Smooth muscle cell (in vitro differentiated cells): ENCODE measurements at regions not wholly inside any gene's neighbourhood (a gene's known extent, or its start where the extent isn't known, plus 50 kb on each side); places are given as distances from the start of the nearest gene placed in this dataset.

ENCODE experiments used
- DNase-seq: peaks from one replicate; lab custom pipeline; 2025; ENCODE audit not compliant: unreplicated experiment; lab: John Stamatoyannopoulos, UW
- H2AFZ ChIP-seq: fragments of 200-600 bp; sonication (generic); 2 replicates; pipeline ENCODE4 v1.6.0; 2016; ENCODE audit warnings: antibody characterized with exemption, low read depth, mild to moderate bottlenecking
- H3F3A ChIP-seq: fragments of 200-600 bp; sonication (generic); 2 replicates; pipeline ENCODE4 v1.6.0; 2017; ENCODE audit warnings: antibody characterized with exemption, low read depth
- H3K27ac ChIP-seq: fragments of 200-600 bp; sonication (generic); 2 replicates; pipeline ENCODE4 v1.5.1; 2016; ENCODE audit warnings: low read depth, mild to moderate bottlenecking
- H3K27me3 ChIP-seq: fragments of 200-600 bp; sonication (generic); 2 replicates; pipeline ENCODE4 v1.6.1; 2016; ENCODE audit warnings: low read depth, mild to moderate bottlenecking
- H3K36me3 ChIP-seq: fragments of 200-600 bp; sonication (generic); 2 replicates; pipeline ENCODE4 v1.5.1; 2016; ENCODE audit warnings: low read depth
- H3K4me1 ChIP-seq: fragments of 200-600 bp; sonication (generic); 2 replicates; pipeline ENCODE4 v1.5.1; 2016; ENCODE audit warnings: low read depth
- H3K4me2 ChIP-seq: fragments of 200-600 bp; sonication (generic); 2 replicates; pipeline ENCODE4 v1.6.0; 2016; ENCODE audit warnings: mild to moderate bottlenecking
- H3K4me3 ChIP-seq: fragments of 200-600 bp; sonication (generic); 2 replicates; pipeline ENCODE4 v1.5.1; 2016; ENCODE audit warnings: mild to moderate bottlenecking
- H3K79me2 ChIP-seq: fragments of 200-600 bp; sonication (generic); 2 replicates; pipeline ENCODE4 v1.6.0; 2016; ENCODE audit warnings: low read depth, mild to moderate bottlenecking
- H3K9ac ChIP-seq: fragments of 200-600 bp; sonication (generic); 2 replicates; pipeline ENCODE4 v1.6.0; 2016; ENCODE audit warnings: low read depth
- H3K9me3 ChIP-seq: fragments of 200-600 bp; sonication (generic); replicated peaks from 2 replicates; pipeline ENCODE4 v1.5.1; 2016; ENCODE audit warnings: low read depth
- H4K20me1 ChIP-seq: fragments of 200-600 bp; sonication (generic); 2 replicates; pipeline ENCODE4 v1.6.0; 2016; ENCODE audit warnings: low read depth
- CTCF ChIP-seq: fragments of 200-600 bp; sonication (generic); IDR thresholded peaks from 2 replicates; pipeline ENCODE4 v1.5.1; 2017; ENCODE audit warnings: borderline replicate concordance, mild to moderate bottlenecking, antibody characterized with exemption; ENCODE audit not compliant: insufficient read depth, poor library complexity, severe bottlenecking
- WGBS: methylation state at CpG from one replicate; pipeline ENCODE4 v1.1.7; 2016; ENCODE audit warnings: low lambda C conversion rate; 5-methylcytosine and 5-hydroxymethylcytosine counted together

- Histone ChIP-seq H3K9me3 (no peaks in the 10 kb centered on the region), H4K20me1 (no peaks in the 10 kb centered on the region), H3K9ac (no peak overlapping the region), H3K4me2 (no peak overlapping the region), H3K4me3 (no peak overlapping the region), H3K36me3 (no peaks in the 10 kb centered on the region), H3K79me2 (no peaks in the 10 kb centered on the region), H3K27me3 (no peaks in the 10 kb centered on the region), H3F3A (no peaks in the 10 kb centered on the region), H3K4me1 (no peaks in the 10 kb centered on the region), H2AFZ (no peak overlapping the region), H3K27ac (no peak overlapping the region)
- 77% methylated on average over 4 of the region's 4 CpGs for WGBS
- no peak for TF ChIP-seq CTCF
- no peak for DNase-seq
These were observed 80.8 kb downstream of the FOXA2 start for GRCh38 chr20:22503577-22503976.

- no peak for DNase-seq
- Histone ChIP-seq H3F3A (no peaks in the 10 kb centered on the region), H3K27me3 (no peaks in the 10 kb centered on the region), H3K27ac (no peak overlapping the region), H4K20me1 (no peaks in the 10 kb centered on the region), H3K79me2 (no peaks in the 10 kb centered on the region), H3K4me2 (no peak overlapping the region), H3K4me3 (no peak overlapping the region), H3K36me3 (no peaks in the 10 kb centered on the region), H2AFZ (no peak overlapping the region), H3K9me3 (no peaks in the 10 kb centered on the region), H3K9ac (no peak overlapping the region), H3K4me1 (no peaks in the 10 kb centered on the region)
- WGBS = 81% methylated on average over 10 of the region's 10 CpGs
- TF ChIP-seq CTCF = no peak
These were observed 81.6 kb downstream of the FOXA2 start for GRCh38 chr20:22502731-22503191.

GRCh38 chr20:22501566-22502344, 82.6 kb downstream of the FOXA2 start:
- no peaks in the 10 kb centered on the region for H3K9me3 ChIP-seq
- no peaks in the 10 kb centered on the region for H3F3A ChIP-seq
- no peaks in the 10 kb centered on the region for H4K20me1 ChIP-seq
- no peaks in the 10 kb centered on the region for H3K79me2 ChIP-seq
- H3K4me2 ChIP-seq = no peak overlapping the region
- DNase-seq = no peak
- H3K4me1 ChIP-seq = no peaks in the 10 kb centered on the region
- no peak for TF ChIP-seq CTCF
- no peaks in the 10 kb centered on the region for H3K36me3 ChIP-seq
- 92% methylated on average over 11 of the region's 11 CpGs for WGBS
- no peak overlapping the region for H3K9ac ChIP-seq
- no peak overlapping the region for H3K27ac ChIP-seq
- H3K4me3 ChIP-seq = no peak overlapping the region
- no peak overlapping the region for H2AFZ ChIP-seq
- H3K27me3 ChIP-seq = no peaks in the 10 kb centered on the region

- Histone ChIP-seq H3K4me1 (no peaks in the 10 kb centered on the region), H3K36me3 (no peaks in the 10 kb centered on the region), H3K9ac (no peak overlapping the region), H3K27me3 (no peaks in the 10 kb centered on the region), H3F3A (no peaks in the 10 kb centered on the region), H3K4me2 (no peak overlapping the region), H3K79me2 (no peaks in the 10 kb centered on the region), H3K4me3 (no peak overlapping the region), H3K9me3 (no peaks in the 10 kb centered on the region), H2AFZ (no peak overlapping the region), H4K20me1 (no peaks in the 10 kb centered on the region), H3K27ac (no peak overlapping the region)
- TF ChIP-seq CTCF = no peak
- DNase-seq = no peak
These were observed 83.3 kb downstream of the FOXA2 start for GRCh38 chr20:22501034-22501433.
